HG02798 (cell line): ENCODE measurements at regions not wholly inside any gene's neighbourhood (a gene's known extent, or its start where the extent isn't known, plus 50 kb on each side); places are given as distances from the start of the nearest gene placed in this dataset.
"Not testable (repeated sequence)": the region's sequence is repeated elsewhere in the genome, so short reads cannot be mapped to it uniquely, and the experiment has no call there.

Source experiments
- ATAC-seq: cut with Tn5 transposase; IDR thresholded peaks from one replicate; pipeline ENCODE4 v1.9.1; 2021; ENCODE audit warnings: mild to moderate bottlenecking; ENCODE audit not compliant: unreplicated experiment, poor library complexity

DNA sequence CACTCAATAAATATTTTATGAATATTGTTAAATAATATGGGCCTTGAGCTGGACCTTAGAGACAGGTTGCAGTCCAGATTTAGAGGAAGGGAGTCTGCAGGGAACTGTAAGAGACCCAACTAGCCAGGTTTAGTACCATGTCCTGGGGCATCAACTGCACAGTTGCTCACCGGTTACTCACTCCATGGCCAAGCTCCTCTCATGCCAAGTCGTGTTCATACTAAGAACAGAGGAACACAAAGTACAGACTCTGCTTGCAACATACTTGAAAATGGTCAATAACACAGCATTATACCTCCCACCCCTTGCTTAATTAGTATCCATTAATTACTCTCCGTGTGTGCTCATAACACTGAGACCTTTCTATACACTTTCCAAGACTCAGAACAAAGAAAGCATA is 317.6 kb upstream of the PIK3R1 start:
- ATAC-seq = no peak

GRCh38 chr5:67897431-67897830 is 318.1 kb upstream of the PIK3R1 start:
- no peak for ATAC-seq

- ATAC-seq = no peak
These were observed 318.6 kb upstream of the PIK3R1 start for GRCh38 chr5:67896930-67897313.

- ATAC-seq = no peak
These were observed 319.1 kb upstream of the PIK3R1 start for GRCh38 chr5:67896311-67896929.

GRCh38 chr5:67889870-67890269 is 325.7 kb upstream of the PIK3R1 start:
- ATAC-seq = not testable (repeated sequence)

- no peak for ATAC-seq
These were observed 327.8 kb upstream of the PIK3R1 start for GRCh38 chr5:67887748-67888161.

DNA sequence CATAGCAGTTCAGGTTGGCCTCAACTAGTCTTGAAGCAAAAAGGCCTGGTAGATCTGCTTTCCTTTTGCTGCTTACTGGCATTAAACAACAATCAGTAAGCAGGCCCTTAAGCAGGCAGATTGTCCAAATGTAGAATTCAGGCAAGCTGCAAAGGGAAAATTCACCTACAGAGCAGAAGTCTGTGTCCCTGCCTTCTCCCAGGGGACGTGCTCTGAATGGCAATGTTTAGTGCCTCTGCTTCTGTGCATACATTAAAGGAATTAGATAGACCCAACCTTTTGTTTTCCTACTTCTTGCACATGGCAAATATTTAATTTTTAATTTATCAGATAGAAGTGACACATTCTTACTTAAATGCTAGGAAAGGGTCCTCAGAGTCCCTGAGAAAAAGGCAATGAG is 328.8 kb upstream of the PIK3R1 start:
- ATAC-seq = no peak

GRCh38 chr5:67880876-67881275 is 334.7 kb upstream of the PIK3R1 start:
- ATAC-seq = no peak

GRCh38 chr5:67880511-67880805 is 335.1 kb upstream of the PIK3R1 start:
- no peak for ATAC-seq

- no peak for ATAC-seq
These were observed 335.7 kb upstream of the PIK3R1 start for GRCh38 chr5:67879620-67880510.

GRCh38 chr5:67878933-67879332 is 336.6 kb upstream of the PIK3R1 start:
- no peak for ATAC-seq

GRCh38 chr5:67876371-67876770 is 339.2 kb upstream of the PIK3R1 start:
- no peak for ATAC-seq

- ATAC-seq = no peak
These were observed 340.0 kb upstream of the PIK3R1 start for GRCh38 chr5:67875601-67876000.

- no peak for ATAC-seq
These were observed 341.6 kb upstream of the PIK3R1 start for GRCh38 chr5:67873935-67874334.

- no peak for ATAC-seq
These were observed 344.9 kb upstream of the PIK3R1 start for GRCh38 chr5:67870662-67871061.

DNA sequence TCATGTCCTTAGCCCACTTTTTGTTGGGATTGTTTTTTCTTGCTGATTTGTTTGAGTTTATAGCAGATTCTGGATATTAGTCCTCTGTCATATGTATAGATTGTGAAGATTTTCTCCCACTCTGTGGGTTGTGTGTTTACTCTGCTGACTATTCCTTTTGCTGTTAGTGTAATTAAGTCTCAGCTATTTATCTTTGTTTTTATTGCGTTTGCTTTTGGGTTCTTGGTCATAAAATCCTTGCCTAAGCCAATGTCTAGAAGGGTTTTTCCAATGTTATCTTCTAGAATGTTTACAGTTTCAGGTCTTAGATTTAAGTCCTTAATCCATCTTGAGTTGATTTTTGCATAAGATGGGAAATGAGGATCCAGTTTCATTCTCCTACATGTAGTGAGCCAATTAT is 351.2 kb upstream of the PIK3R1 start:
- not testable (repeated sequence) for ATAC-seq

- no peak for ATAC-seq
These were observed 357.0 kb upstream of the PIK3R1 start for GRCh38 chr5:67858471-67859031.

DNA sequence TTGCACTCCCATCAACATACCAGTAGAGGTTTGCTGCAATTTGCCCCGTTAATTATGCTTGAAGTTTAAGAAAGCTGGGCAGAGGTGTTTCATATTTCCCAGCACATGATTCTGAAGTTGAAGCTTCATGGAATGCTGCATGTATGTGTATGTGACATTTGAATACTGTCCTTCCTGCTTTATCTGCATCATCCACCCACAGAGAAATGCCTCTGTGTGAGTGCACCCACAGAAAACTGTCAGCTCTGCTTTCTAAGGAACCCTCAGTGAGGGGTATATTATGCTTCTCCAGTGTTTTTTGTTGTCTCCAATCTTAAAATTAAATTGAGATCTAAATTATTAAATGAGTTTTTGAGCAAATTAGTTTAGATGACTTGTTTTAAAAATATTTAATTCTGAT is 358.1 kb upstream of the PIK3R1 start:
- no peak for ATAC-seq

- peak; percentile 72 for ATAC-seq
These were observed 360.0 kb upstream of the PIK3R1 start for GRCh38 chr5:67855523-67855922.

- ATAC-seq = not testable (repeated sequence)
These were observed 364.6 kb upstream of the PIK3R1 start for GRCh38 chr5:67850906-67851305.

DNA sequence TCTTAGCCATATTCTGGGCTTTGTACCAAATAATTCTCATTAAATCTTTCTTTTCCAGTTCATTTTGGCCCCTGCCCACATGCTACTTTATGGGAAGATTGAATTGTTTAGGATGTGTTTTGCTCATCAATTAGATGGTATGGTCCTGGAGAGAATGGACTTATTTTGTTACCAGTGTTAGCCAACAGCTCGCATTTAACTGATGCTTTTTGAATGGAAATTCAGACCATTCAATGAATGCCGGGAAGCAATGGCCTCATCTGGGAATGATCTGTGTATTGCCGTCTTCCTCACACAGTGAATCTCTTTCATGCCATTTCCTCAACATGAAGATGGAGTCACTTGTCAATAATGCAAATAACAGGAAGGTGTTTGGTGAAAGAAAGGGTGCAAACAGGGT is 370.6 kb upstream of the PIK3R1 start:
- no peak for ATAC-seq

- ATAC-seq = no peak
These were observed 372.8 kb upstream of the PIK3R1 start for GRCh38 chr5:67842806-67843205.
